ENCODE measurements at regions not wholly inside any gene's neighbourhood (a gene's known extent, or its start where the extent isn't known, plus 50 kb on each side); places are given as distances from the start of the nearest gene placed in this dataset.

DNA sequence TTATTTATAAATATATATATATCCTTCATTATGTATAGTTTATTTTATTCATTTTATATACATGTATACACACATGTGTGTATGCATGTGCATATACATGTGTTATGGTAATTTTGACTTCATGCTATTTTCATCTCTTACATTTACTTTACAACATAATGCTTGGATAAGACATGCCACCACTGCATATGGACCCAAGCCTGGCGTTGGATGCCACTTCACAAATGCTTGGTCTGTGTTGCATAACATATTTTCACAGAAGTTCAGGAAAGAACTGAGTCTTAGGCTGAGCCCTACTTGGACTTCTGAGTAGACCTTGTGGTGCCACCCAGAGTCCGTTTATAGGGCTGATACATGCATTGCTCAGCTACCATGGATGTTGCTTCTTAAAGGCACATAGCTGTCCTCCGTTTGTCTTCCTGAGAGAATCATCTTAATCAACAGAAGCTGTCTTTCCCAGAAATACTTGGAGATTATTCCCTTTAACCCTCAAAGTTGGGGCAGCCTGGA is 337.8 kb downstream of the BTBD3 start:
- no peak for TF ChIP-seq CTCF (IDR thresholded peaks at IDR 0.05)
- no peak for TF ChIP-seq POLR2A (IDR thresholded peaks at IDR 0.05; ENCODE audit: low read depth)
